ENCODE measurements at regions not wholly inside any gene's neighbourhood (a gene's known extent, or its start where the extent isn't known, plus 50 kb on each side); places are given as distances from the start of the nearest gene placed in this dataset.

DNA sequence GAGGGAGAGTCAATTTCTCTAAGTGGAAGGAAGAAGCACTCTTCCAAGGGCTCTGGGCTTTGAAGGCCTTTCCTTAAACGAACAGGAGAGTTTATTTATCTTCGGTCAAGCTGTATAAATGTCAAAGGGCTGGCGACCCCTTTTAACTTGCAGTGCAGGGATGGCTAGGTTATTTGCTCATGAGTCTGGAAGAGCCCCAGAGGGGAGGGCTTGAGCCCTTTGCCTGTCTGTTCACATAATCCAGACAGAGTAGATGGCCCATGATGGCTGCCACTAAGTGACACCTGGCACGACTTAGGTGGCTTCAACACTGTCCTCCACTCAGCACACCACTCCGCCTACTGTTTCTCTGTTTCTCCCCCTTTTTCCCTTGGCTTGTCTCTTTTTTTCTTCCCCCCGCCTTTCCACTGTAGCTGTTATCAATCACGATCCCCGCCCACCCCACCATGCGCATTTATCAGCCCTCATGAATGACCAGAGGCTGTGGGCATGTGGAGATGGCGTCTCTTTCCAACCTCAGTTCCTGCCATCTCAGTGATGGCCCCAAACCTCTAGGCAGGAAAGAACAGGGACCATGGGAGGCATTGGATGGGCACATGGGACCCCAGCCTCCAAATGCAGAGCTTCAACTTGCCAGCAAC, 408.7 kb upstream of the TNRC6C start:
- H3K27ac ChIP-seq = no peak overlapping the region

DNA sequence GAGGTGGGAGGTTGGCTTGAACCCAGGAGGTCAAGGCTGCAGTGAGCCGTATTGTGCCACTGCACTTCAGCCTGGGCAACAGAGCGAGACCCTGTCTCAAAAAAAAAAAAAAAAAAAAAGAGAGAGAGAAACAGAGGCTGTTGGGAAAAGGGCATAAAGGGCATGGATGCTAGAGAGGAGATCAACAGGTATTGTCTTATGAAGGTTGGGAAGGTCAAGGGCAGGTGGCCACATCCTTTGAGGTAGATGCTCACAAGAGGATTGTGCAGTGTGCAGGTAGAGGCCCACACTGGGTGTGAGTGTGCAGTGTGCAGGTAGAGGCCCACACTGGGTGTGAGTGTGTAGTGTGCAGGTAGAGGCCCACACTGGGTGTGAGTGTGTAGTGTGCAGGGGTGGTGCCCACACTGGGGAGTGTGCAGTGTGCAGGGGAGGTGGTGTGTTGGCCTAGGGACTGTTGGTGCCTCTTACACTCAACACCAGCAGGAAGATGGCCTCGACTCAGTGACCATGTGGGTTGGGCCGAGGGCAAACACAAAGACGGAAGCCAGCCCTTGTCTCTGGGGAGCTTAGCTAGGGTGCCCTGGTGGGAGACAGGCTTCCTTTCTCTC, 404.9 kb upstream of the TNRC6C start:
- no peak overlapping the region for H3K27ac ChIP-seq
- TF ChIP-seq, protein P1, sequence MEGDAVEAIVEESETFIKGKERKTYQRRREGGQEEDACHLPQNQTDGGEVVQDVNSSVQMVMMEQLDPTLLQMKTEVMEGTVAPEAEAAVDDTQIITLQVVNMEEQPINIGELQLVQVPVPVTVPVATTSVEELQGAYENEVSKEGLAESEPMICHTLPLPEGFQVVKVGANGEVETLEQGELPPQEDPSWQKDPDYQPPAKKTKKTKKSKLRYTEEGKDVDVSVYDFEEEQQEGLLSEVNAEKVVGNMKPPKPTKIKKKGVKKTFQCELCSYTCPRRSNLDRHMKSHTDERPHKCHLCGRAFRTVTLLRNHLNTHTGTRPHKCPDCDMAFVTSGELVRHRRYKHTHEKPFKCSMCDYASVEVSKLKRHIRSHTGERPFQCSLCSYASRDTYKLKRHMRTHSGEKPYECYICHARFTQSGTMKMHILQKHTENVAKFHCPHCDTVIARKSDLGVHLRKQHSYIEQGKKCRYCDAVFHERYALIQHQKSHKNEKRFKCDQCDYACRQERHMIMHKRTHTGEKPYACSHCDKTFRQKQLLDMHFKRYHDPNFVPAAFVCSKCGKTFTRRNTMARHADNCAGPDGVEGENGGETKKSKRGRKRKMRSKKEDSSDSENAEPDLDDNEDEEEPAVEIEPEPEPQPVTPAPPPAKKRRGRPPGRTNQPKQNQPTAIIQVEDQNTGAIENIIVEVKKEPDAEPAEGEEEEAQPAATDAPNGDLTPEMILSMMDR (IDR thresholded peaks at IDR 0.05) = no peak
- TF ChIP-seq ZFX (IDR thresholded peaks at IDR 0.05; ENCODE audit: borderline replicate concordance) = no peak

More for the DNA sequence above, 408.7 kb upstream of the TNRC6C start:
- TF ChIP-seq, protein P1 (IDR thresholded peaks at IDR 0.05) = no peak
- TF ChIP-seq ZFX (IDR thresholded peaks at IDR 0.05; ENCODE audit: borderline replicate concordance) = no peak

DNA sequence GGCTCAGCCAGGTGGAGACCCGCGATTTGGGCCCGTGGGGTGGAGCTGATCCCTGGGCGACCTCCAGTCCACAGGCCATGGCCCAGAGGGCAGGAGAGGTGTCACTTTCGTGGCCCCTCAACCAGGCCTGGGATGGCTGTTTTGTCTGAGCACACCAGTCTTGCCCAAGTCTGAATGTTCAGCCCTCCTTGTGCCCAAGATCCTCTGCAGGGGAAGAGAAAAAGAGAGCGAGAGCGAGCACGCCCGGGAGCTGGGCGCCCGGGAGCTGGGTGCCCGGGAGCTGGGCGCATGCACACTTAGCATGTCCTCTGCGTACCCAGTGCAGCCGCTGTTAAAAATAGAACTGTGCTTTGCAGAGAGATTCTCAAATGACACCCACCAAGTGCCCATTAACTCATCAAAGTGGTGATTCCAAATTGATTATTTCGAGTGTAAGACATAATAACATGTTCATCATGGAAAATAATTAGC, 403.3 kb upstream of the TNRC6C start:
- no peak for TF ChIP-seq ZFX (IDR thresholded peaks at IDR 0.05; ENCODE audit: borderline replicate concordance)
- TF ChIP-seq, protein P1 (IDR thresholded peaks at IDR 0.05) = no peak
- no peak overlapping the region for H3K27ac ChIP-seq

DNA sequence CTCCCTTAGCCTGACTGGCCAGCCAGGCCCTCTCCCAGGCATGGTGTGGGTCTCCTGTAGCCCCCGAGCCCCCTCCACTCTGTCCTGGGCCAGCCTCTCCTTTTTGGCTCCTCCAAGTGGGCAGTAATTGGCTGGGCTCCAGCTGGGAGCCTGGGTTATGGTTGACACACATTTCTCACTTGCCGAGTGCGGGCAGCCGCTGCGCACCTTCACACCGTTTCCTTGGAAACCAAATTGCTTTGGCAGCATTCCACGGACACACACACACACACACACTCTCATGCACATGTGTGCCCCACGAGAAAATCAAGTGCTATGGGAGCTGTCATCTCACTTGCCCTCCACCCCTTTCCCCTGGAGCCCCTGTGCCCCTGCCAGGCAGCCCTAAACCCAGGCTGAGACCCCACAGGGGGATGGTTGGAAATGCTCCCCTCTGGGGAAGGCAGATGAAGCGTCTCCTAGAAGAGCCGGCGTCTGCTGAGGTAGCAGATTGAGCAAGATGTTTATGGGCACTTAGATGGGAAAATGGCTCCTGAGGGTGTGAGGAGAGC, 402.7 kb upstream of the TNRC6C start:
- no peak overlapping the region for H3K27ac ChIP-seq
- TF ChIP-seq, protein P1 (IDR thresholded peaks at IDR 0.05) = no peak
- no peak for TF ChIP-seq ZFX (IDR thresholded peaks at IDR 0.05; ENCODE audit: borderline replicate concordance)

DNA sequence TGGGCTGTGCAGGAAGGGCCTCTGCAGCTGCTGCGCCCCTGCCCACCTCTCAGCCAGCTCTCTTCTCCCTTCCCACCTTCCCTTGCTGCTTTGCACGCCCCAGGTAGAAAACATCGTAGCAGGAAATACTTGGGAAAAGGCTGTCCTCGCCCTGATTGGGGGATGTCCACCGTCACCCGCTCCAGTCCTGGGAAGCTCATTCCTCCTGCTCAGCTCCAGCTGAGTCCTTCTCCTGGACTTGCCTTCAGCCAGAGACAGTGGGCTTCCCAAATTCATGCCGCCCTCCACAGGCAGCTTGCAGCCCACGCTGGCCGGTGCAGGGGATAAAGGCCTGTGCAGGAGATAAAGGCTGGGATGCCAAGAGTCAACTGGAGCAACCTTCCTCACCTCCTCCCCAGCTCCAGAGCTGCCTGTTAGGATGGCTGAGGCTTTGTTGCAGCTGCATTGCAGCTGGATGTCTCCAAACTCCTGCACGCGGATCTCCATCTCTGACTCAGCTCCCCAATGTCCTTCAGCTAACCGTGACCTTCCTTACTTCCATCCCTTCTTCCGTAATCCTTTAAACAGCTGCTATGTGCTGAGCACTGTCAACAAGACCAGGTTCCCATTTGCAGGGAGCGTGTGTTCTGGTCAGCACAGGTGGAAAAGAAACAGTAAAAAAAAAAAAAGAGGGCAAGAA, 402.0 kb upstream of the TNRC6C start:
- no peak overlapping the region for H3K27ac ChIP-seq
- TF ChIP-seq, protein P1 (IDR thresholded peaks at IDR 0.05) = no peak
- no peak for TF ChIP-seq ZFX (IDR thresholded peaks at IDR 0.05; ENCODE audit: borderline replicate concordance)

DNA sequence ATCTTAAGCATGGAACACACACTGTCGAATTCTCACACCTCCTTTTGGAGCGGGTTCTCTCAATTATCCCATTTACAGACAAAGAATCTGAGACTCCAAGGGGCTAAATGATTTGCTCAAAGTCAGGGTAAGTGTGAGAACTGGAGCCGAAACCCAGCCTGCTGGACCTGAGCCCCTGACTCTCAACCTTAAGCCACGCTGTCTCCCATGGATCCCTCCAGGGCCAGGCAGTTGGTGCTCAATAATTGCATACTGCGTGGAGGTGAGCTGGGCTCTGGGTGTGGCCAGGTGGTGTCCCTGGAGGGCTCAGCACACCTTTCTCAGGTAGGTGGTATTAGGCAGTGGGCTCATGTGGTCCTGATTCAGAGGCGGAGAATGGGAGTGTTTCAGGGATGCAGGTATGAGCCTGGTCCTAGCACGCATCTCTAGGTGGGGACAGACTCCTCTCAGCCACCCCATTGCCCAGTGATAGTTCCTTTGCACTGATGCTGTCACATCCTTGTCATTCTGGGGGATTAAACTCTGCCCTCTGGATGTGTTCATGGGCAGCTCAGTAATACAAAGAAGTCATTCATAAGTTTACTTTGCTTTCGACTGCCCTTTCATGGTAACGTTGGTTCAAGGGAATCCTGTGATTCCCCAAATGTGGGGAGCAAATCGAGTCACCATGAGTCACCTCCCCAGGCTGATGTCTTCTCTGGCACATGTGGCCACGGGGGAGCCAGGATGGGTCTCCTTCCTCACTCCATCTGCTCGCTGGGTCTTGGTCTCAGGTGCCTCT, 399.5 kb upstream of the TNRC6C start:
- no peak overlapping the region for H3K27ac ChIP-seq
- TF ChIP-seq, protein P1 (IDR thresholded peaks at IDR 0.05) = no peak
- TF ChIP-seq ZFX (IDR thresholded peaks at IDR 0.05; ENCODE audit: borderline replicate concordance) = no peak

All from 22Rv1 (cell line).